C4-2B (cell line): ENCODE measurements at regions not wholly inside any gene's neighbourhood (a gene's known extent, or its start where the extent isn't known, plus 50 kb on each side); places are given as distances from the start of the nearest gene placed in this dataset.

Experiments
- H3K27ac ChIP-seq: fragments of 450-650 bp; 2 replicates; pipeline ENCODE4 v1.5.1; 2017
- CTCF ChIP-seq: fragments of 450-650 bp; conservative IDR thresholded peaks from 2 replicates; pipeline ENCODE4 v1.5.1; 2017; ENCODE audit warnings: mild to moderate bottlenecking
- ZFX ChIP-seq: fragments of 450-650 bp; IDR thresholded peaks from 2 replicates; pipeline ENCODE4 v1.6.1; 2017

GRCh38 chr5:175162036-175162435 lies 281.9 kb downstream of the DRD1 start:
- H3K27ac ChIP-seq = no peak overlapping the region
- TF ChIP-seq ZFX (no peak), CTCF (no peak)

- TF ChIP-seq CTCF (no peak), ZFX (no peak)
- H3K27ac ChIP-seq = no peak overlapping the region
Measured at GRCh38 chr5:175159956-175160355, 284.0 kb downstream of the DRD1 start.

DNA sequence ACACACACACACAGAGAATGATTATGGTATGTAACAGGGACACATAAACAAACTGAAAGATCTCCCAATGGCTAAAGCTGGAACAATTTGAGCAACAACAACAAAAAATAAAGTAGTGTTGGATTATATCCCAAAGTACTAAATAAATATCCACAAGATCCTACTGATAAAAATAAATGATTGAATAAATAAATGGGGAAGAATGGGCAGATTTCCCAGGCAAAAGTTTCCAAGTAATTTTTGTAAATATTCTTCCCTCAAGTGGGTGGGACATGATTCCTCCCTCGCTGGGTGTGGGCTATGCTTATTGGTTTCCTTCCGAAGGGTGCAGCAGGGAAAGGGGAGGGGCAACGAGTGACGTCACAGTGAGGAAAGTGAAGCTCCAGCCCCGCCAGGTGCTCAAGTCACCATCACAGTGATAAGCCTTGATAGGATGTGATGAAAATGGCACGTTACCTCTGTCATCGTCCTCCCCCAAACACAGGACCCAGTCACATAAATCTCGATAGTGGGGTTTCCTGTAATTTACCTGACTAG lies 295.3 kb downstream of the DRD1 start:
- TF ChIP-seq CTCF (no peak), ZFX (no peak)

GRCh38 chr5:175146733-175147132 lies 297.2 kb downstream of the DRD1 start:
- no peak overlapping the region for H3K27ac ChIP-seq
- no peak for TF ChIP-seq ZFX
- TF ChIP-seq CTCF = no peak

More for the DNA sequence above, 295.3 kb downstream of the DRD1 start:
- H3K27ac ChIP-seq = no peak overlapping the region

DNA sequence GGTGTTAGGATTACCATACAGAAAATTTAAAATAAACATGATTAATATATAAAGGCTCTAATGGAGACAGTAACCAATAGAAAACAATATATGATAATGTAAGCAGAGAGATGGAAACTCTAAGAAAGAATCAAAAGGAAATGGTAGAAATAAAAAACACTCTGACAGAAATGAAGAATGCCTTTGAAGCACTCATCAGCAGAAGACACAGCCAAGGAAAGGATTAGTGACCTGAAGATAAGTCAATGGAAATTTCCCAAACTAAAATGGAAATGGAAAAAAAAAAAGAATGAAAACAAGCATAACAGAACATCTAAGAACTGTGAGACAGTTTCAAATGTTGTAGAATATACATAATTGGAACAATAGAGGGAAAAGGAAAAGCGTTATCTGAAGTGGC lies 302.6 kb downstream of the DRD1 start:
- TF ChIP-seq ZFX = no peak
- TF ChIP-seq CTCF = no peak

DNA sequence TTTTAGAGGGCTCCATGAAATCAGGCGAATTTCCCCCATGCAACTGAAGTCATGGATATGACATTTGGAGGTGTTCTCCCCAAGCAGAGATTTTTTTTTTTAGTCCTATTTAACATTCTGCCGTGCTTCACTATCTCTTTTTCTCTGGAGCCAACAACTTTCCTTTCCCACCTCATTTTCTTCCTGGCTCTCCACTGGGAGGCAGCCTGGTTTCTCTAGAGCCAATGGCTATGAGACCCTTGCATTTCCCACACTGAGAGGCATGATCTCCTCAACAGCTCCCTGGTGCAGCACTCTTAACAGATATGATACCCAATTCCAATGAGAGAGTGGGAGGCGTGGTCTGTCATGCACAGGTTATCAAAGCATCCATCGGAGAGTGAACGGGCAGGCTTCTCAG lies 310.8 kb downstream of the DRD1 start:
- TF ChIP-seq CTCF (no peak), ZFX (no peak)
- no peak overlapping the region for H3K27ac ChIP-seq

More for the DNA sequence above, 302.6 kb downstream of the DRD1 start:
- H3K27ac ChIP-seq = no peak overlapping the region

GRCh38 chr5:175131432-175131831 lies 312.6 kb downstream of the DRD1 start:
- no peak overlapping the region for H3K27ac ChIP-seq
- TF ChIP-seq CTCF = no peak
- TF ChIP-seq ZFX = no peak
